NOMO-1 (cell line): ENCODE measurements at regions not wholly inside any gene's neighbourhood (a gene's known extent, or its start where the extent isn't known, plus 50 kb on each side); places are given as distances from the start of the nearest gene placed in this dataset.

Experiments used
- DNase-seq, 2 experiments: peaks; one replicate each; lab custom pipeline; 2025; ENCODE audit not compliant: unreplicated experiment in 2 of 2; lab: John Stamatoyannopoulos, UW

DNA sequence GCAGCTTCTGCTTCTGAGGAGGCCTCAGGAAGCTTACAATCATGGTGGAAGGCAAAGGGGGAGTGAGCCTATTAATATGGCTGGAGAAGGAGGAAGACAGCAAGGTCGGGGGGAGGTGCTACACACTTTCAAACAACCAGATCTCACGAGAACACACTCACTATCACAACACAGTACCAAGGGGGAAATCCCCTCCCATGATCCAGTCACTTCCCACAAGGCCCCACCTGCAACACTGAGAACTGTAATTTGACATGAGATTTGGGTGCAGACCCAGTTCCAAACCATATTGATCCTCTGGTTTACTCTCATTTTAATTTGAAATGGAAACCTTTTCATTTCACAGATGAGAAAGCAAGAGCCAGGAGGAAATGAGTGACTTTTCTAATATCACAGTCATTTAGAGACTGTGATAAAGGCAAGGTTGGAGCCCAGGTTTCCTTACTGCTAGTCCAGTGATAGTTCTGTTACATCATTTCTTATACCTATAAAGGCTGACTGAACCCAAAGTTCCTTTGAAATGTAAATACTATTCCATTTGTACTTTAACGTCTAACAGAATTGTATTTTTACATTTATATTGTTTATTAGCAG, 105.8 kb upstream of the GAP43 start:
- no peak for DNase-seq

- DNase-seq: no peak
These were observed 105.0 kb upstream of the GAP43 start for GRCh38 chr3:115518100-115518852.

DNA sequence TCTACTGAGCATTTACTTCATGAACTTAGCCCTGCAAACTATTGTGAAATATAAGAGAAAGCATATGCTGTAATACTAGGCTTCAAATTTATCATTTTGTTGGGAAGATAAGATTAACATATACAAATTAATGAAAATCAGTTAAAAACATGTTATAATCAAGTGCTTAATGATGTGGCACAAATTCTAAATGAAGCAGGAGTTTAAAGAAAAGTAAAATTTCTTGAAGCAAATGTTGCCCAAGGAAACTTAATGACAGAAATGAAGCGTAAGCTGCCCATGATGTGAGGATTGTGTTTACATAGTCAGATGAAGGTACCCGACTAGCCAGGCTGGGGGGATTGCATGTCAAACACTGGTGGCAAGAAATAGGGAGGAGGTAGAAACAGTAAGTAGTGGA, 103.1 kb upstream of the GAP43 start:
- DNase-seq: no peak

GRCh38 chr3:115520651-115521245, 102.6 kb upstream of the GAP43 start:
- no peak for DNase-seq

DNA sequence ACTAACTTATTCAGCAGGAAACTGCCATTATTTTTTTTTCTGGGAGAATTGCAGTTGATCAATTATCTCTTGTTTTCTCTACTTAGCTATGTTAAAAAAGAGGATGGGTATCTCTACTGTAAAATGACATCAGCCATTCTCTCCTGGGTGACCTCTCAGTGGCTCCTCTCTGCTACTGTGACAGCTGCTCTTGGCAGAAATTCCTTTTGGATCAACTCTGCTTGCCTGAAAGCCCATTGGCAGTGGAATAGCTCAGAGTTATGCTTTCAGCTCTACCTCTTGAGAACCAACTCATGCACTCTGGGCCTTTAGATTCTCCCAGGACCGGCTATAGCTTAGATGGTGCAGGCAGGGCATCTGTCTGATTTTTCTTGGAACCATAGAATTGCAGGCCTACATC, 99.9 kb upstream of the GAP43 start:
- no peak for DNase-seq

DNA sequence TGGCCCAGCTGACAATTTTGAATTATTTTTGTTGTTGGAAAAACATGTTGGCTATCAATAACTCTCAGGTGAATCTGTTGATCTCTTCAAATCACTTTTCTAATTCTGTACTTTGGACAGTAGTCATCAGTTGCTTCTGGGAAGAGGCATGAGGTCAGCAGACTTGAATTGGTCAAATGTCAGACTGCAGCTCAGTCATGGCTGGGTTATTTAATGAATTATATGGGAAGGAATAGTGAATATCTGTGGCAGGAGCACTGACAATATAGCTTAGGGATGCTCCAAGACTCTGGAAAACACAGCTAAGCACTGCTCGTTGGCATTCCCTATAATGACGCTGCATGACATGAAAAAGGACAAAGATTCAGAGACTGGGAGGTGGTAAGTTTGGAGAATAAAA, 98.8 kb upstream of the GAP43 start:
- DNase-seq: no peak

- no peak for DNase-seq
These were observed 97.6 kb upstream of the GAP43 start for GRCh38 chr3:115525731-115526130.

GRCh38 chr3:115533218-115533617, 90.1 kb upstream of the GAP43 start:
- no peak for DNase-seq

DNA sequence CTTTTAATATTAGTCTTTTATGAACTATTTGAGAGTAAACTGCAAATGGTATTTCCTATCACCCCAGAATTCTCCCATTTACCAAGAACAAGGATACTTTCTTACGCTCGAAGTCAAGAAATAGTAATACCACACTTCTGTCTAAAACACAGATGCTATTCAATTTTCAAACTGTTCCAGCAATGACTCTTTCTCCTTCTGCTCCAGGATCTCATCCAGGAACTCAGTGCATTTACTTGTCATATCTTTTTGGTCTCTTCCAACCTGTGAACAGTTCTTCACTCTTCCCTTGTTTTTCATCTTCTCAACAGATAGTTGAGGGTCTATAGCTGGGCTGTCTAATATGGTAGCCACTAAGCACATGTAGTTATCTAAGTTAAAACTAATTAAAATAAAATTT, 87.1 kb upstream of the GAP43 start:
- no peak for DNase-seq

DNA sequence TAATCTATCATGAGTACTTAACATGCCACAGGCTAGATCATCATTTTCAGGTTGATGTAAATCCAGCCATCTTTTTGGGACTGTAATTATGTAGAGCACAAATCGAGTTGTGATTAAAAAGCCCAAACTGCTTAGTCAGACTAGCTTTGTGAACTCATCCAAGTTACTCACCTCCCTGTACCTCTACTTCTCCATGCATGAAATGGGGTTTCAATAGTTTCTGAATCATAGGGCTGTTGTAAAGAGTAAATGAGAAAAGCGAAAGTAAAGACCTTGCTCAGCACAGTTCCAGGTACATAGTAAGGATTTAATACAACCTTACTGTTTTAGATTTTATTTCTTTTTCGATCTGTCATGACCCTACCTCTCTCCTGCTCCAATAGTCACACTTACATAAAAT, 85.6 kb upstream of the GAP43 start:
- no peak for DNase-seq

GRCh38 chr3:115547207-115547606, 76.1 kb upstream of the GAP43 start:
- no peak for DNase-seq

GRCh38 chr3:115548611-115549010, 74.7 kb upstream of the GAP43 start:
- no peak for DNase-seq

- no peak for DNase-seq
These were observed 74.2 kb upstream of the GAP43 start for GRCh38 chr3:115549071-115549470.

GRCh38 chr3:115550285-115550761, 73.0 kb upstream of the GAP43 start:
- no peak for DNase-seq

DNA sequence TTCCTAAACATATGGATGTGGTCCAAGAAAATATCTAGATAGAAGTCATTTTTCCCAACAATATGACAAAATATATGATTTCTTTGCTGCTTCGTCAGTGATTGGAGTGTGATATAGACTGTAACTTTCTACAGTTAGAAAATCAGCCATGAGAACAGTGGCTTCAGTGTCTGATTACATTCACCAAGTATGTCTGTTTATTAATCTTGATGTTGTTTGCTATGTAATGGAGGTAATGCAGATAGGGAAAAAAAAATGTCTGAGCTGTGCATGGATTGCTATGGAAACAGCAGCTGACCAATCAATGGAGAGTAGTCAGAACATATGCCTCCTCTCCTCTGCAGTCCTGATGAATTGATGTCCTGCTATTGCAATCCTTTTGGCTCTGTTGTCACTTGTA, 72.3 kb upstream of the GAP43 start:
- no peak for DNase-seq

DNA sequence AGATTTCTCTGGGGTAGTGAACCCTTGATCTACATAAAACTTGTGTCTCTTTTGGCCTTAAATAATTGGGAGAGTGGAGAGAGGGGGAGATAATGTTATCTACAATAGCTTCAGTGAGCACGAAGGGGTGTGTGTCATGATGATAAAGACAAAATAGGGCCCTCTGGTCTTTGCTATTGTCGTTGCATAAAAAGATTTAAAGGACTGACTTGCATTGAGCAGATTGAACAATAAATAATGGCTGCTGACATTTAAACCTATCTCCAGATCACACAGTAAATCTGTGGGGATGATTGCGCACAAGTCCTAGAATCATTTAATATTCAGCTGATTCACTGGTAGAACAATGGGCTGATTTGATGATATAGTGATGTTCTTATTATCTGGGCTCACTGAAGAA, 71.3 kb upstream of the GAP43 start:
- no peak for DNase-seq

- DNase-seq: no peak
These were observed 69.4 kb upstream of the GAP43 start for GRCh38 chr3:115553796-115554486.

DNA sequence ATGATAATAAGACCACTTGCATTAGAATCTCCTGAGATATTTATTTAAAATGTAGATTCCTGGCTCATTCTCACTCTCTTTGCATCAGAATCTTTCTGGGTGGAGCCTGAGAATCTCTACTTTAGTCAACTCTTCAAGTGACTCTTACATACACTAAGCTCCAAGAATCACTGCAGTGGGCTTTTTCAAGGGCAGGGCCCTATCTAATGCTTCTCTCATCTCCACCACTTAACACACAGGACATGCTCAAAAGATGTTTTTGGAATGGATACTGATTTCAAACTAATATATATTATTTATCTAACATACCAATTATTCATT, 68.9 kb upstream of the GAP43 start:
- no peak for DNase-seq

DNA sequence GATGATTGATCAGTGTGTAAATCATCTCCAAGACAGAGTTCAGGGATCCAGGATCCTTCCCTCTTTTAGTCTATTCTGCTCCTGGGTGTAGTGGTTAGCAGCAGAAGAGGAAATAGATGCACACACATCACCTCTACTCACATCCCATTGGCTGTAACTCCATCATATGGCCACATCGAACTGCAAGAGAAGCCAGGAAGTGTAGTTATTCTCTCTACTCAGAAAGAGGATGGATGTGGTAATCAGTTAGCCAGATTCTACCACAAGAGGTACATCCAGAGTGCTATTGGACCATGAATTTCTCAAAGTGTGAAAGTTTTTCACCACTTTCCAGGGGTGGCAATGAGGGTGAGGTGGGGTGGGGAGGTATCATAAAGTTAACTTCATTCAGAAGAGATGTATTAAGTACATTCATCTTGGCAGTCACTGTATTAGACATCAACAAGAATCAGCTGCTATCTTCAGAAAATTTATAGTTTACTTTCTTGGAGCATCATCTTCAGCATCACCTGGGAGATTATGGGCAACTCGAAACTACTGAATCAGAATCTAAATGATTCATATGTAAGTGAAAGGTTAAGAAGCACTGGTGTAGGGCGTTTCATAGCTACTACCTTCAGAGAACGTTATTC, 60.6 kb upstream of the GAP43 start:
- no peak for DNase-seq

GRCh38 chr3:115563984-115564383, 59.3 kb upstream of the GAP43 start:
- DNase-seq: no peak

- no peak for DNase-seq
These were observed 51.9 kb upstream of the GAP43 start for GRCh38 chr3:115571413-115571812.
